VCaP (cell line): ENCODE measurements at regions not wholly inside any gene's neighbourhood (a gene's known extent, or its start where the extent isn't known, plus 50 kb on each side); places are given as distances from the start of the nearest gene placed in this dataset.

ENCODE experiments used
- H3K27ac ChIP-seq: fragments of 450-650 bp; 2 replicates; pipeline ENCODE4 v1.5.1; 2017
- CTCF ChIP-seq: fragments of 450-650 bp; conservative IDR thresholded peaks from 2 replicates; pipeline ENCODE4 v1.5.1; 2017; ENCODE audit warnings: mild to moderate bottlenecking, moderate library complexity

GRCh38 chr11:13831696-13832095 is 130.8 kb upstream of the SPON1 start:
- no peak for TF ChIP-seq CTCF

GRCh38 chr11:13834463-13834862 is 128.1 kb upstream of the SPON1 start:
- no peak overlapping the region for H3K27ac ChIP-seq
- TF ChIP-seq CTCF: no peak; the same call in 1 of the 2 replicates

More at GRCh38 chr11:13831696-13832095, 130.8 kb upstream of the SPON1 start:
- no peak overlapping the region for H3K27ac ChIP-seq

GRCh38 chr11:13836666-13837065 is 125.9 kb upstream of the SPON1 start:
- no peak overlapping the region for H3K27ac ChIP-seq
- TF ChIP-seq CTCF: no peak

- H3K27ac ChIP-seq: no peak overlapping the region
- no peak for TF ChIP-seq CTCF
Observed at GRCh38 chr11:13837286-13837685, 125.2 kb upstream of the SPON1 start.

- H3K27ac ChIP-seq: no peak overlapping the region
- TF ChIP-seq CTCF: no peak
Observed at GRCh38 chr11:13841393-13841792, 121.1 kb upstream of the SPON1 start.

- H3K27ac ChIP-seq: no peak overlapping the region
- TF ChIP-seq CTCF: no peak
Observed at GRCh38 chr11:13848031-13848430, 114.5 kb upstream of the SPON1 start.

- TF ChIP-seq CTCF: no peak
- H3K27ac ChIP-seq: no peak overlapping the region
Observed at GRCh38 chr11:13850231-13851005, 112.1 kb upstream of the SPON1 start.
